ENCODE measurements at regions not wholly inside any gene's neighbourhood (a gene's known extent, or its start where the extent isn't known, plus 50 kb on each side); places are given as distances from the start of the nearest gene placed in this dataset.

- TF ChIP-seq CTCF (IDR thresholded peaks at IDR 0.05; ENCODE audit: control extremely low read depth in 1 of 3, insufficient read depth in 1 of 3, low read depth in 1 of 3, low read length in 3 of 3) (no peak), TEAD4 (IDR thresholded peaks at IDR 0.05; ENCODE audit: low read depth, low read length) (no peak), CHD1 (IDR thresholded peaks at IDR 0.05; ENCODE audit: low read depth, low read length) (no peak), POLR2AphosphoS5 (IDR thresholded peaks at IDR 0.05; ENCODE audit: low read depth, low read length) (no peak)
Measured at GRCh38 chr16:47949276-47949675, 206.5 kb downstream of the ABCC12 start.
